HG02840 (cell line): ENCODE measurements at regions not wholly inside any gene's neighbourhood (a gene's known extent, or its start where the extent isn't known, plus 50 kb on each side); places are given as distances from the start of the nearest gene placed in this dataset.
"Not testable (repeated sequence)": the region's sequence is repeated elsewhere in the genome, so short reads cannot be mapped to it uniquely, and the experiment has no call there.

Experiments
- ATAC-seq: cut with Tn5 transposase; IDR thresholded peaks from one replicate; pipeline ENCODE4 v1.9.1; 2021; ENCODE audit warnings: mild to moderate bottlenecking, moderate library complexity, moderate number of reproducible peaks; ENCODE audit not compliant: unreplicated experiment, low FRiP score

- no peak for ATAC-seq
Observed at GRCh38 chr2:166831930-166832329, 56.4 kb upstream of the XIRP2 start.

- no peak for ATAC-seq
Observed at GRCh38 chr2:166825914-166826313, 62.4 kb upstream of the XIRP2 start.

DNA sequence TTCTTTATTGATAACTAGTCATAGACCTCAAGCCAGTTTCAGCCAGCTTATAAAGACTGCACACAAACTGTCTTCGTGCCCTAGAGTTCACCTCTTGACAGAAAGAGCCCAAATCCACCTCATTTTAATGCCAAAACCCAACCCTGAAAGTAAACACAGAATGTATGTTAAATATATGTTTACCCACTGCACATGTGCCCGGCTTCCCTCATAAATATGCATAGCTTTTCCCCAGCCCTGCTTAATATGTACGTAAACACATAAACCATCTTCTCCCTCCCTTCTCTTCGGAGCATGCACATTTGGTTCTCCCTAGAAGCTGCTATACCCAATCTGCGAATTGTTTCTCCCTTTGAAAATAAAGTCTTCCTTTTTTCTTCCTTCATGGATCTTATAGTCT, 73.9 kb upstream of the XIRP2 start:
- no peak for ATAC-seq

DNA sequence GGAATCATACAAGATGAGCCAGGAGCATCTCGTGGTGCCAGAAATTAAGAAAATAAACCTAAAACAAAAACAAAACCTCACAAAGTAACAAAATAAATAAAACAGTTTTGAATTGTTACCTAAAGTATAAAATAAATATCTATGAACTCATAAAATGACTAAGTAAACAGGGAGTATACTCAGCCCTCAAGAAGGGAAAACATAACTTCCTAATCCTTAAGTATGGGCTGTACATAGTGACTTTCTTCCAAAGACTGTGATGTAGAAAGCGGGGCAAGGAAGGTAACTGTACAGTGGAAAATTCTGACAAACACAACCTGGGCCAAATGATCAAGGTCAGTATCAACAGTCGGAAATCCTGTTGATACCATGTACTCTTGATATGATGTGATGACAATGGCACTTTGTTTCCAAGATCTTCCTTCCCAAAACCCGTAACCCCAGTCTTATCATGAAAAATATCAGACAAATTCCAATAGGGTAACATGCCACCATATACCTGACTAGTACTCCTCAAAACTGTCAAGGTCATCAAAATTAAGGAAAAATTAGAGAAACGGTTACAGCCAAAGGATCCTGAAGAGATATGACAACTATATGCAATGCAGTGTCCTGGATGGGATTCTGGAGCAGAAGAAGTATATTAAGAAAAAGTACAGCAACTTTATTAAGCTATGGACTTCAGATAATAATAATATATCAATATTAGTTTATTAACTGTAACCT, 76.0 kb upstream of the XIRP2 start:
- no peak for ATAC-seq

DNA sequence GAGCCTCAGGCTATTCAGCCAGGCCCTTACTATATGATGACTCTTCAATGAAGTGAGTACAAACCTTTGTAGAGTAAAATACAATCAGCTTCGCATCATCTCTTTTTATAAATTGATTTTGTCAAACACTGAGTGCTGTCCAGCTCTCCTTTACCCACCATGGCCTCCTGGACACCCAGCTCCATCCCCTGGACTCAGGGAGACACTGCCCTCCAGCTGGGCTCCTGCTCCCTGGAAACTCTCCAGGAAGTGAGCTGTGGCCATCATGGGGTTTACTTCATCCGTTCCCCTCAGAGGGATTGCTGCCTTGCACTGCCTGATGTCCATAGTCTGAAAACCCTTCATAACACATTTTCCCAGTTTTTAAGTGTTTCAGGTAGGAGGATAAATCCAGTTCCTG, 82.5 kb upstream of the XIRP2 start:
- ATAC-seq = no peak

DNA sequence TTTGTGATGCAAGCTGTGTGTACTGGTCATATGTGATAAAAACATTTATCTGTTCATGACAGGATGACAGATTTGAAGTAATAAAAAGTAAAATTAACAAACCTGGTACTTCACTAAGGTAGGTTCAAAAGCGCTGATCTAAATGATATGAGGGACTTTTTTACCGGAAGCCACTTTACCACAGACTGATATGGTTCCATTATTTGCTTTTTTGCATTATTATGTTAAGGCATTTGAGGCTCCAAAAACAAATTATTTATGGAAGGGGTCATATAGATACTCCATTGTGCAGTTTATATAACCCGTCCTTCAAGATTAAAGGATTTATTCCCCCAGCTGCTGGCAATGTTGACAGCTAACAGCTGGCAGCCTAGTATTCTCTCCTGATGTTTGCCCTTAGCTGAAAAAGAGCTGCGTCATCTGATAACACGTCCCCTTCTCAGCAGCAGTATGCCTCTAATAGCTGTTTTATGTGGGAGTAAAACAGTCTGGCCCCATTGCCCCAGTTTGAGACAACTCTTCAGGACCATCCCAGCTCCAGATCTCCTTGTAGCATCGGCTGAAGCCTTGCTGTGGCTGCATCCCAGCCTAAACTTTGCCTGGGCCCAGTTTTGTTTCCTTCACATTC, 84.8 kb upstream of the XIRP2 start:
- ATAC-seq = no peak

GRCh38 chr2:166802475-166802874, 85.8 kb upstream of the XIRP2 start:
- ATAC-seq = no peak

- no peak for ATAC-seq
Observed at GRCh38 chr2:166792808-166793207, 95.5 kb upstream of the XIRP2 start.

DNA sequence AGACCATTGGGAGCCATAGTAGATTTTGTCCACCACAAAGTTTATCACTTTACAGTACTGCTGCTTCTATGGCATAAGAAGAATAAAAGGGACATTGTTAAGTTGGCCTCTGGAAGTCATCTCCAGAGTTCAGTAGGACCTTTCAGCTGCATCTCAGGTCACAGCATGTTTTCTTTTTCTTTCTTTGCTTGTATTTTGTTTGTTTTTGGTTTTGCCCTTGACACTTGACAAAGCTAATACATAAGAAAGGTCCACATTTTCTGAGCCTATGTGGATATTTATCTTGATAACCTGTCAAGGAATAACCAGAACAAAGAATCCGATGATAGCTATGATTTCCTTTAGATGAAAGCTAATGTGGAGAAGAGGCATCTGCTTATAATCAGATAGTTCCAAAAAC, 101.6 kb upstream of the XIRP2 start:
- ATAC-seq = no peak

- ATAC-seq = no peak
Observed at GRCh38 chr2:166784296-166784946, 103.9 kb upstream of the XIRP2 start.

DNA sequence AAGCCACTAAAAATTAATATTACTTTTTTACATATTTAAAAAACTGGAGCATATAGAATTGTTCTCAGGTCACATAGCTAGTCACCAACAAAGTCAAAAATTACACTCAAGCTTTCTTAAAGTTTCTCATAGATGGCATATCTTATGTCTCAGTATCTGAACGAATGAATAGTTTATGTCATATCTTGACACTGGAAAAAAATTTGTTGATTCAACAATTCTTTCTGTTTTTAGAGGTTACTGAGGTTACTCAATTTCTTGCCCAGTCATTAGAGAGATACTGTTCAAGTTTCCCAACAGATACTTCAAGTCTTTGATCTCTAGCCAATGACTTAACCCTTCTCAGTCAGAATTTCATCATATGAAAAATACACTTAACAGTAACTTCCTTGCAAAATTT, 113.1 kb upstream of the XIRP2 start:
- ATAC-seq = no peak

- no peak for ATAC-seq
Observed at GRCh38 chr2:166773308-166773949, 114.9 kb upstream of the XIRP2 start.

- ATAC-seq = no peak
Observed at GRCh38 chr2:166768393-166769123, 119.7 kb upstream of the XIRP2 start.

- ATAC-seq = not testable (repeated sequence)
Observed at GRCh38 chr2:166766769-166767322, 121.4 kb upstream of the XIRP2 start.

GRCh38 chr2:166766220-166766619, 122.1 kb upstream of the XIRP2 start:
- no peak for ATAC-seq

DNA sequence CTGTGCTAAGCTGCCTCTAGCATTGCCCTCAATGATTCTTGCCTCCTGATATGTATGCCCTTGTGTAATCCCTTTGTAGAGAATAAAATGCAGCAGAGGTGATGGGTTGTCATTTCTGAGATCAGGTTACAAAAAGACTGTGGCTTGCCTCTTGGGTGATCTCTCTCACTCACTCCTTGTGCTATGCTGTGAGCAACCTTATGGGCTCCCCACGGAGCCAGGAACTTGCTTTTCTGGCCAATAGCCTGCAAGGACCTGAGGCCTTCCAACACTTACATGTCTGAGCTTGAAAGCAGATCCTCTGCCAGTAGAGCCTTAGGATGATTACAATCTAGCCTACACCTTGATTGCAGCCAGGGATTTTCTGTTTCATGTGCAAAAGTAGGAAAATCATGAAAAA, 123.1 kb upstream of the XIRP2 start:
- ATAC-seq = no peak

DNA sequence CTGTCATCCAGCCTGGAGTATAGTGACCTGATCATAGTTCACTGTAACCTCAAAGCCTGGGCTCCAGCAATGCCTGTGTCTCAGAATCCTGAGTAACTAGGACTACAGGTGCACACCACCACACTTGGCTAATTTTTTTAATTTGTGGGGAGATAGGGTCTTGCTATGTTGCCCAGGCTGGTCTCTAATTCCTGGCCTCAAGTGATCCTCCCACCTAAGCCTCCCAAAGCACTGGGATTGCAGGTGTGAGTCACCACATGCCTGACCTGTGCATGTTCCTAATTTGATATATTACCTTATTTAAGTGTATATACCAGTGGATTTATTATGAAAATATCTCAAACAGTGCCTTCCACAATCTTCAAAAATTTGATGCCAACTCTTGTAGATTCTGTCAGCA, 123.6 kb upstream of the XIRP2 start:
- ATAC-seq = no peak

DNA sequence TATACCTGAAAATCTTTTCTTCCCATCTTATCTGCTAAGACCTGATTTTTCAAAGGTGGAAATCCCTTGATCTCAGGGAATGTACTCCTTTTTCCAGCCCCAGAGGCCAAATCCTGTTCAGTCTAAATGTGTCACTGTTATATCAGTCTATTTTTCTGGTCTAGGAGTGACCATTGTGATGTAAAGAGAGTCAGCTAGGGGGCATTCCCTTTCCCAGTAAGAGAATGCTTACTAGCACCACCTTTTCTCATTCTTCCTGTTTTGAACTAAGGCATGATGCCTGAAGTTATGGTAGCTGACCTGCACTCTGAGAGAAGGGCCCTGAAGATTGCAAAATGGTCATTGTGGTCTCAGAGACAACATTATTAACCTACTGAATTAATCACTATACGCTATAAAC, 124.1 kb upstream of the XIRP2 start:
- ATAC-seq = no peak

DNA sequence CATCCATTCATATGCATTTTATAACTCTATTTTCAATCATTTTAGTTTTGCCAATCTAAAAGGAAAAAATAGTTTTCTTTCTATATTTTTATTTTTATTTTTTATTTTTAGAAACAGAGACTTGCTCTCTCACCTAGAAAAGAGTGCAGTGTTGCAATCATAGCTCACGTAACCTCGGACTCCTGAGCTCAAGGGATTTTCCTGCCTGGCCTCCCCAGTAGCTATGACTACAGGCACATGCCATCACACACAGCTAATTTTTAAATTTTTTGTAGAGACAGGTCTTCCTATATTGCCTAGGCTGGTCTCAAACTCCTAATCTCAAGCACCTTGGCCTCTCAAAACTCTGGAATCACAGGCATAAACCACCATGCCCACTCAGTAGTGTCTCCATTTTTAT, 125.5 kb upstream of the XIRP2 start:
- ATAC-seq = no peak

DNA sequence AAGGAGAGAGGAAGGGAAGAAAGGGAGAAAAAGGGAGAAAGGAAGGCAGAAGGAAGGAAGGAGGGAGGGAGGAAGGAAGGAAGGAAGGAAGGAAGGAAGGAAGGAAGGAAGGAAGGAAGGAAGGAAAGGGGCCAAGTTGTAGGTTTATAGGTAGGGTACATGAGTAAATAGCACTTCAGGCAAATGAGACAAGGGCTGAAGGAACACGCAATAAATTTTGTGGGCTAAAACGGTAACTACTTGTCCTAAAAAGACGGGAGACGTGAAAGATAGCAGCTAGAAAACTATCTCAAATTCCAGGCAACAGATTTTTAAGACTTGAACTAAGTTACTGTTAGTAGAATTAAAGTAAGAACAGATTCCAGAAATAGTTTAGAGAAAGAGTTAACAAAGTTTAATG, 129.3 kb upstream of the XIRP2 start:
- no peak for ATAC-seq
